GM12865 (cell line): ENCODE measurements at regions not wholly inside any gene's neighbourhood (a gene's known extent, or its start where the extent isn't known, plus 50 kb on each side); places are given as distances from the start of the nearest gene placed in this dataset.

Experiments
- DNase-seq: peaks from one replicate; pipeline ENCODE4 v3.0.0; 2010; ENCODE audit warnings: low read depth
- H3K4me3 ChIP-seq: 2 replicates; pipeline ENCODE4 v1.5.1; 2011; ENCODE audit warnings: mild to moderate bottlenecking, low read depth, low read length, control low read depth
- CTCF ChIP-seq: IDR thresholded peaks from 2 replicates; pipeline ENCODE4 v1.5.1; 2011; ENCODE audit warnings: low read length, control low read depth, low read depth, inconsistent platforms; ENCODE audit not compliant: insufficient read depth; ENCODE audit errors: missing control alignments

GRCh38 chr1:89472253-89472652 is 52.4 kb upstream of the LRRC8B start:
- no peak for TF ChIP-seq CTCF
- H3K4me3 ChIP-seq = no peak overlapping the region
- no peak for DNase-seq

- no peak for TF ChIP-seq CTCF
- no peak for DNase-seq
- H3K4me3 ChIP-seq = no peak overlapping the region
These were observed 51.7 kb upstream of the LRRC8B start for GRCh38 chr1:89472886-89473417.
